Suprapubic skin (tissue), 4 donors: ENCODE measurements at regions not wholly inside any gene's neighbourhood (a gene's known extent, or its start where the extent isn't known, plus 50 kb on each side); places are given as distances from the start of the nearest gene placed in this dataset.

Source experiments
- DNase-seq, 2 donors: peaks; one replicate each; pipeline ENCODE4 v3.0.0-alpha.2; 2019; ENCODE audit warnings: low spot score in 2 of 2
- H3K27ac ChIP-seq: fragments of 200-600 bp; sonication (generic); one replicate; pipeline ENCODE4 v1.5.1; 2019
- H3K27me3 ChIP-seq: fragments of 200-600 bp; sonication (generic); one replicate; pipeline ENCODE4 v1.5.1; 2019
- H3K36me3 ChIP-seq: fragments of 200-600 bp; sonication (generic); one replicate; pipeline ENCODE4 v1.5.1; 2019
- H3K4me1 ChIP-seq: fragments of 200-600 bp; sonication (generic); one replicate; pipeline ENCODE4 v1.5.1; 2019
- H3K4me3 ChIP-seq: fragments of 200-600 bp; sonication (generic); one replicate; pipeline ENCODE4 v1.5.1; 2019; ENCODE audit warnings: mild to moderate bottlenecking
- H3K9me3 ChIP-seq: fragments of 200-600 bp; sonication (generic); one replicate; pipeline ENCODE4 v1.5.1; 2019
- EP300 ChIP-seq: sonication (generic); formaldehyde crosslinking; IDR thresholded peaks from one replicate; pipeline ENCODE4 v1.6.1; 2017; ENCODE audit warnings: antibody characterized with exemption
- POLR2A ChIP-seq, 2 donors: fragments of 450-650 bp; IDR thresholded peaks; one replicate each; pipeline ENCODE4 v1.6.1; 2017; ENCODE audit warnings: antibody characterized with exemption in 2 of 2, mild to moderate bottlenecking in 2 of 2, moderate library complexity in 2 of 2
- POLR2AphosphoS5 ChIP-seq, 3 donors: sonication (generic); formaldehyde crosslinking; IDR thresholded peaks; one replicate each; pipeline ENCODE4 v1.6.1; 2017; ENCODE audit warnings: antibody characterized with exemption in 3 of 3
- WGBS: methylation state at CpG from one replicate; pipeline ENCODE4 v1.1.5; 2018; 5-methylcytosine and 5-hydroxymethylcytosine counted together
- TF ChIP-seq, protein P1 (sequence below), 2 donors: fragments of 200-600 bp in 1 of 2; fragments of 450-650 bp in 1 of 2; sonication (generic) in 1 of 2; IDR thresholded peaks; one replicate each; pipeline ENCODE4 v1.5.1; 2016 to 2019; ENCODE audit warnings: antibody characterized with exemption in 2 of 2, mild to moderate bottlenecking in 1 of 2, moderate library complexity in 1 of 2

DNA sequence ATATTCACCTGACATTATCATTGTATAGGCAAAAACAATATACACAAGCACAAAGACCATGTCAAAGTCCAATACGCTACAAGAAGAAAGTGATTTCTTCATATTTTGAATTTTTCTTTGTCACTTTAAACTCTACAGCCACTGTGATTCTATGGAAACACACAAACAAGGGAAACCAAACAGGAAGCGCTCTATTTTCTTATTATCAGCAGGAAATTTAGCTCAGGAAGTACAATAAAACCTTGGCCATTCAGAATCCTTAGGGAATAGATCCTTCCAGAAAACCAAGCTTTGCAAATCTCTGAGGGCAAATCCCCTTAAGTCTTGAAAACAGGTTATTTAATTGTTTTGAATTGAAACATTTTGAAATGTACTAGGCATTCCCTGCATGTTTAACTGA lies 336.2 kb downstream of the EPHA4 start:
- WGBS: 75% methylated on average over 2 of the region's 2 CpGs
- Histone ChIP-seq H3K4me1 (no peaks in the 10 kb centered on the region), H3K9me3 (no peaks in the 10 kb centered on the region), H3K27me3 (no peaks in the 10 kb centered on the region), H3K36me3 (no peaks in the 10 kb centered on the region), H3K27ac (no peak overlapping the region), H3K4me3 (no peak overlapping the region)
- TF ChIP-seq, protein P1, sequence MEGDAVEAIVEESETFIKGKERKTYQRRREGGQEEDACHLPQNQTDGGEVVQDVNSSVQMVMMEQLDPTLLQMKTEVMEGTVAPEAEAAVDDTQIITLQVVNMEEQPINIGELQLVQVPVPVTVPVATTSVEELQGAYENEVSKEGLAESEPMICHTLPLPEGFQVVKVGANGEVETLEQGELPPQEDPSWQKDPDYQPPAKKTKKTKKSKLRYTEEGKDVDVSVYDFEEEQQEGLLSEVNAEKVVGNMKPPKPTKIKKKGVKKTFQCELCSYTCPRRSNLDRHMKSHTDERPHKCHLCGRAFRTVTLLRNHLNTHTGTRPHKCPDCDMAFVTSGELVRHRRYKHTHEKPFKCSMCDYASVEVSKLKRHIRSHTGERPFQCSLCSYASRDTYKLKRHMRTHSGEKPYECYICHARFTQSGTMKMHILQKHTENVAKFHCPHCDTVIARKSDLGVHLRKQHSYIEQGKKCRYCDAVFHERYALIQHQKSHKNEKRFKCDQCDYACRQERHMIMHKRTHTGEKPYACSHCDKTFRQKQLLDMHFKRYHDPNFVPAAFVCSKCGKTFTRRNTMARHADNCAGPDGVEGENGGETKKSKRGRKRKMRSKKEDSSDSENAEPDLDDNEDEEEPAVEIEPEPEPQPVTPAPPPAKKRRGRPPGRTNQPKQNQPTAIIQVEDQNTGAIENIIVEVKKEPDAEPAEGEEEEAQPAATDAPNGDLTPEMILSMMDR (IDR thresholded peaks at IDR 0.05): no peak
- no peak for TF ChIP-seq POLR2AphosphoS5 (IDR thresholded peaks at IDR 0.05)
- no peak for DNase-seq

DNA sequence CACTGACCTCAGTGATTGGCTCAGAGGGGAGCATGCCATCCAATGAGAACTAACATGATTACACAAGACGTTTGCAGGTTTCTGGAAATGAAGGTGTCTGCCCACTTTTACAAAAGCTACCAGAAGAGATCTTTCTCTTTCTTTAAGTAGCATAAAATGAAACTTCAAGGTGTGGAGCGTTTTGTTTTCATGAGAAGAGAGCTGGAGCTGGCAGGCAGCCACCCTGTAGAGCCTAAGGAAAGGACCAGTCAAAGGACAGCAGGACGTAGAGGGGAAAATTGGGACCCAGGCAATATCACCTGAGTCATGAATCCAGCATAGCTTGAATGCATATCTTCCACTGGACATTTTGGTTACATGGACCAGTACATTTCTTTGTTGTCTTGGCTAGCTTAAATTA lies 331.0 kb downstream of the EPHA4 start:
- WGBS: 74% methylated on average over 3 of the region's 3 CpGs
- H3K9me3 ChIP-seq: no peaks in the 10 kb centered on the region
- no peak for DNase-seq
- no peak overlapping the region for H3K27ac ChIP-seq
- H3K4me1 ChIP-seq: no peaks in the 10 kb centered on the region
- no peaks in the 10 kb centered on the region for H3K27me3 ChIP-seq
- no peaks in the 10 kb centered on the region for H3K36me3 ChIP-seq
- no peak overlapping the region for H3K4me3 ChIP-seq
- TF ChIP-seq, protein P1 (IDR thresholded peaks at IDR 0.05): no peak
- TF ChIP-seq EP300 (no peak), POLR2A (IDR thresholded peaks at IDR 0.05) (no peak), POLR2AphosphoS5 (IDR thresholded peaks at IDR 0.05) (no peak)

DNA sequence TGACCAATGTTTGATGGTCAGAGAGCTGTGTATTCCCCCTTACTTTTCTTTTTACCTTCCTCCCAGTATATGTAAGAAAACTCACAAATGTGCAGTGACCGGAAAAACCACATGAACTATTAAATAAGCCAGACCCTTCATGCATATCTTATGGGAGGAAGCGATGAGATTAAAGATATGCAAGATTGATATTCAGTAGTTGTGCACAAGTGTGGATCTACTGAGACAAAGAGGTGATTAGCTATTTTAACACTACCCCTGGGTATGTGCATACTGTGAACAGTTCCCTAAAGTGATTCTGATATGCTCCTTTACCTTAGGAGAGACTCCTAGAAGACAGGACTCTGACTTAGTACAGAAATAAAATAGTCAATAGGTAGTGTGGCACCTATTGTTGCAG lies 328.3 kb downstream of the EPHA4 start:
- Histone ChIP-seq H3K36me3 (no peaks in the 10 kb centered on the region), H3K9me3 (no peaks in the 10 kb centered on the region), H3K4me1 (no peaks in the 10 kb centered on the region), H3K4me3 (no peak overlapping the region), H3K27ac (no peak overlapping the region), H3K27me3 (no peaks in the 10 kb centered on the region)
- WGBS: 92% methylated on average over 2 of the region's 2 CpGs
- TF ChIP-seq EP300: no peak
- DNase-seq: no peak

DNA sequence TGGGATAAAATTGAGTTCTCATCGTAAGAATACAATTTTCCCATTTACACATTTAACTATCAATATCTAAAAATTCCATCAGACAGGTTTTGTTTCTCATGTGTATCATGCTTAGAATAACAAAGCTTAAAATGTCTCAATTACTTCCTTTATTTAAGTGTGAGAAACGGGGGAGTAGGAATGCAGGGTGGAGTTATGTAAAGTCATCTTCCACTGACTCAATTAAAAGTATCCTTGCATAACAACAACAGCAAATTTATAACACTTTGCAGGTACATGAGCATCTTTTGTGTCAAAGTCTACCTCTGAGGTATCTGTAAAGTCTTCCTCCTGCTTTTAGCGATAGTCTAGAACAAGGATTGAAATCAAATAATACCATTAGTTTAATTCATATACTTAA lies 327.1 kb downstream of the EPHA4 start:
- DNase-seq: no peak
- 67% methylated on average over 3 of the region's 3 CpGs for WGBS
- Histone ChIP-seq H3K4me1 (no peaks in the 10 kb centered on the region), H3K4me3 (no peak overlapping the region), H3K36me3 (no peaks in the 10 kb centered on the region), H3K27me3 (no peaks in the 10 kb centered on the region), H3K9me3 (no peaks in the 10 kb centered on the region), H3K27ac (no peak overlapping the region)
- TF ChIP-seq, protein P1 (IDR thresholded peaks at IDR 0.05): no peak
- TF ChIP-seq POLR2AphosphoS5 (IDR thresholded peaks at IDR 0.05) (no peak), EP300 (no peak), POLR2A (IDR thresholded peaks at IDR 0.05) (no peak)

DNA sequence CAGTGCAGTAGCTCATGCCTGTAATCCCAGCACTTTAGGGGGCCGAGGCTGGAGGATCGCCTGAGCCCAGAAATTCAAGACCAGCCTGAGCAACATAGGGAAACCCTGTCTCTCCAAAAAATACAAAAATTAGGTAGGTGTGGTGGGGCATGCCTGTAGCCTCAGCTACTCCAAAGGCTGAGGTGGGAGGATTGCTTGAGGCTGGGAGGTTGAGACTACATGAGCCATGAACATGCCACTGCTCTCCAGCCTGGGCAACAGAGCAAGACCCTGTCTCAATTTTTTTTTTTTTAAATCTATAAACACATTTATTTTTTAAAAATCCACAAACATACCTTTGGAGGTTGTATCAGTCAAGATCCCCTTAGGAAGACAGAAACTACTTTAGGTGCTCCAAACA lies 326.3 kb downstream of the EPHA4 start:
- Histone ChIP-seq H3K4me3 (no peak overlapping the region), H3K27me3 (no peaks in the 10 kb centered on the region), H3K4me1 (no peaks in the 10 kb centered on the region), H3K27ac (no peak overlapping the region), H3K9me3 (no peaks in the 10 kb centered on the region), H3K36me3 (no peaks in the 10 kb centered on the region)
- 86% methylated on average over 2 of the region's 2 CpGs for WGBS
- no peak for DNase-seq
- TF ChIP-seq EP300 (no peak), POLR2AphosphoS5 (IDR thresholded peaks at IDR 0.05) (no peak), POLR2A (IDR thresholded peaks at IDR 0.05) (no peak)
- TF ChIP-seq, protein P1 (IDR thresholded peaks at IDR 0.05): no peak

DNA sequence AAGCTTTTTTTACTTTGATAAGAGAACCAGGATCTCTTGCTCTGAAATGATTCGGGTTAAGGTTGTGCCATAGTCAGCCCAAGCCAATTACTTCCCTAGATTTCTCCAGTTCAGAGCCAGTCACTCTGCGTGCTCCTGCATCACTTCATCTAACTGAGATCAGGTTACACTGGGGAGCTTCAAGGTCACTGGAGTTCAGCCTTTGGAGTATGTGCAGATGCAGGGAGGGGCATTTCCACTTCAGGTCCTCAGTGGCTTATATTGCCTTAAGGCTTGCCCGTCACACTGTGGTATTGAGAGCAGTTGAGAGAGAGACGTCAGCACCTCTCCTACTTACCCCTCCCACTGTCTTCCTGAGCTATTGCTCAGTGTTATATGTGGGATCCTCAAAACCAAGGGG lies 317.8 kb downstream of the EPHA4 start:
- no peak for TF ChIP-seq EP300
- TF ChIP-seq, protein P1 (IDR thresholded peaks at IDR 0.05): no peak
- no peak for TF ChIP-seq POLR2AphosphoS5 (IDR thresholded peaks at IDR 0.05)
- TF ChIP-seq POLR2A (IDR thresholded peaks at IDR 0.05): no peak
- no peaks in the 10 kb centered on the region for H3K27me3 ChIP-seq
- WGBS: 26% methylated on average over 4 of the region's 4 CpGs
- H3K27ac ChIP-seq: no peak overlapping the region
- no peaks in the 10 kb centered on the region for H3K4me1 ChIP-seq
- no peaks in the 10 kb centered on the region for H3K9me3 ChIP-seq
- no peak for DNase-seq
- H3K4me3 ChIP-seq: no peak overlapping the region
- H3K36me3 ChIP-seq: no peaks in the 10 kb centered on the region
